ENCODE measurements at regions not wholly inside any gene's neighbourhood (a gene's known extent, or its start where the extent isn't known, plus 50 kb on each side); places are given as distances from the start of the nearest gene placed in this dataset.

DNA sequence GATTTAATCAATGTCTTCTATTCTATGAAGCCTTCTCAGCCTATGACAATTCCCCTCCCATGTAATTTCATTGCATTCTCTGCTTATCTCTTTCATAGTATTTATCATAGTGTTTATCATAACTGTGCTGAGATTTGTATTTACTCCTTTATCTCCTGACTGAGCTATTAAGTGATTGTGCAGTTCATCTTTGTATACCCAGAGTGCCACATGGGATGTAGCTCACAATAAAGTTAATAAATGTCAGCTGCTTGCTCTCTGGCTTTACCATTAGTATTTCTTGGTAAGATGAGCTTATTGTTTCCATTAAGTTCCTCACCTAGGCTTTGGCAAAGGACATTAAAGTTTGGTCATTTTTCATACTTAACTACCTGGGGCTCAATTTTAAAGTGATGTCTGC is 275.1 kb upstream of the MPDZ start:
- DNase-seq (ENCODE audit: low spot score) = no peak
- H3K27ac ChIP-seq (ENCODE audit: low read depth in 1 of 2, low read length in 2 of 2) = no peak overlapping the region

More for the DNA sequence above, 275.1 kb upstream of the MPDZ start:
- Histone ChIP-seq H3K4me3 (ENCODE audit: low read depth in 1 of 3, low read length in 3 of 3) (no peak overlapping the region), H3K9ac (ENCODE audit: low read depth in 1 of 2, low read length in 2 of 2) (no peak overlapping the region), H3K36me3 (ENCODE audit: control insufficient read depth in 4 of 4, insufficient read depth in 3 of 4, low read depth in 1 of 4, low read length in 3 of 4) (no peaks in the 10 kb centered on the region), H3K4me1 (ENCODE audit: control insufficient read depth in 4 of 4, insufficient read depth in 4 of 4, low read length in 3 of 4) (no peaks in the 10 kb centered on the region), H3K27me3 (ENCODE audit: control insufficient read depth in 4 of 4, insufficient read depth in 4 of 4, low read length in 3 of 4) (peaks cover 0 to 2% (median 0%) of the 10 kb centered on the region in 4 donors), H3K9me3 (ENCODE audit: control insufficient read depth in 4 of 4, low read length in 3 of 4) (no peaks in the 10 kb centered on the region)
- TF ChIP-seq FOXA1 (IDR thresholded peaks at IDR 0.05) (no peak), YY1 (IDR thresholded peaks at IDR 0.05) (no peak), SP1 (IDR thresholded peaks at IDR 0.05) (no peak), NR2F2 (IDR thresholded peaks at IDR 0.05) (no peak), REST (IDR thresholded peaks at IDR 0.05) (no peak), TAF1 (conservative IDR thresholded peaks at IDR 0.05) (no peak), ATF3 (IDR thresholded peaks at IDR 0.05) (no peak), FOXA2 (IDR thresholded peaks at IDR 0.05) (no peak), CTCF (IDR thresholded peaks at IDR 0.05; ENCODE audit: low read depth, low read length, missing input control) (no peak), GABPA (IDR thresholded peaks at IDR 0.05 in 1 of 2, conservative IDR thresholded peaks at IDR 0.05 in 1 of 2) (no peak), MAX (IDR thresholded peaks at IDR 0.05) (no peak), JUND (IDR thresholded peaks at IDR 0.05) (no peak), HNF4A (conservative IDR thresholded peaks at IDR 0.05) (no peak), RXRA (IDR thresholded peaks at IDR 0.05) (no peak), HNF4G (IDR thresholded peaks at IDR 0.05) (no peak), EGR1 (IDR thresholded peaks at IDR 0.05; ENCODE audit: low read depth in 2 of 2) (no peak), RAD21 (IDR thresholded peaks at IDR 0.05) (no peak)
- TF ChIP-seq, protein P1, sequence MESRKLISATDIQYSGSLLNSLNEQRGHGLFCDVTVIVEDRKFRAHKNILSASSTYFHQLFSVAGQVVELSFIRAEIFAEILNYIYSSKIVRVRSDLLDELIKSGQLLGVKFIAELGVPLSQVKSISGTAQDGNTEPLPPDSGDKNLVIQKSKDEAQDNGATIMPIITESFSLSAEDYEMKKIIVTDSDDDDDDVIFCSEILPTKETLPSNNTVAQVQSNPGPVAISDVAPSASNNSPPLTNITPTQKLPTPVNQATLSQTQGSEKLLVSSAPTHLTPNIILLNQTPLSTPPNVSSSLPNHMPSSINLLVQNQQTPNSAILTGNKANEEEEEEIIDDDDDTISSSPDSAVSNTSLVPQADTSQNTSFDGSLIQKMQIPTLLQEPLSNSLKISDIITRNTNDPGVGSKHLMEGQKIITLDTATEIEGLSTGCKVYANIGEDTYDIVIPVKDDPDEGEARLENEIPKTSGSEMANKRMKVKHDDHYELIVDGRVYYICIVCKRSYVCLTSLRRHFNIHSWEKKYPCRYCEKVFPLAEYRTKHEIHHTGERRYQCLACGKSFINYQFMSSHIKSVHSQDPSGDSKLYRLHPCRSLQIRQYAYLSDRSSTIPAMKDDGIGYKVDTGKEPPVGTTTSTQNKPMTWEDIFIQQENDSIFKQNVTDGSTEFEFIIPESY (IDR thresholded peaks at IDR 0.05) = no peak
